HG02759 (cell line): ENCODE measurements at regions not wholly inside any gene's neighbourhood (a gene's known extent, or its start where the extent isn't known, plus 50 kb on each side); places are given as distances from the start of the nearest gene placed in this dataset.

Experiments used
- ATAC-seq: cut with Tn5 transposase; IDR thresholded peaks from one replicate; pipeline ENCODE4 v1.9.1; 2021; ENCODE audit warnings: mild to moderate bottlenecking, moderate library complexity; ENCODE audit not compliant: unreplicated experiment

- no peak for ATAC-seq
These were observed 636.2 kb upstream of the SEMA6A start for GRCh38 chr5:117210796-117211195.

- no peak for ATAC-seq
These were observed 634.9 kb upstream of the SEMA6A start for GRCh38 chr5:117209479-117209878.

GRCh38 chr5:117207088-117207668 is 632.6 kb upstream of the SEMA6A start:
- no peak for ATAC-seq

GRCh38 chr5:117205894-117206293 is 631.3 kb upstream of the SEMA6A start:
- no peak for ATAC-seq

GRCh38 chr5:117204926-117205869 is 630.6 kb upstream of the SEMA6A start:
- ATAC-seq = no peak

GRCh38 chr5:117204404-117204803 is 629.8 kb upstream of the SEMA6A start:
- ATAC-seq = no peak

- ATAC-seq = no peak
These were observed 629.0 kb upstream of the SEMA6A start for GRCh38 chr5:117203584-117203983.

- ATAC-seq = no peak
These were observed 626.4 kb upstream of the SEMA6A start for GRCh38 chr5:117201001-117201400.

GRCh38 chr5:117195076-117195475 is 620.5 kb upstream of the SEMA6A start:
- ATAC-seq = no peak

GRCh38 chr5:117191251-117191650 is 616.6 kb upstream of the SEMA6A start:
- no peak for ATAC-seq

- no peak for ATAC-seq
These were observed 615.2 kb upstream of the SEMA6A start for GRCh38 chr5:117189784-117190183.

- ATAC-seq = no peak
These were observed 613.6 kb upstream of the SEMA6A start for GRCh38 chr5:117188211-117188610.

- ATAC-seq = no peak
These were observed 612.1 kb upstream of the SEMA6A start for GRCh38 chr5:117186751-117187150.

GRCh38 chr5:117183326-117183725 is 608.7 kb upstream of the SEMA6A start:
- ATAC-seq = no peak

GRCh38 chr5:117182104-117182503 is 607.5 kb upstream of the SEMA6A start:
- no peak for ATAC-seq

GRCh38 chr5:117177302-117177701 is 602.7 kb upstream of the SEMA6A start:
- no peak for ATAC-seq

GRCh38 chr5:117165068-117165467 is 590.4 kb upstream of the SEMA6A start:
- no peak for ATAC-seq

GRCh38 chr5:117161718-117162335 is 587.2 kb upstream of the SEMA6A start:
- ATAC-seq = no peak

- ATAC-seq = no peak
These were observed 585.8 kb upstream of the SEMA6A start for GRCh38 chr5:117160391-117160790.

- ATAC-seq = no peak
These were observed 574.7 kb upstream of the SEMA6A start for GRCh38 chr5:117149312-117149711.

- ATAC-seq = no peak
These were observed 569.5 kb upstream of the SEMA6A start for GRCh38 chr5:117144086-117144485.

- ATAC-seq = no peak
These were observed 568.8 kb upstream of the SEMA6A start for GRCh38 chr5:117143406-117143805.
